ENCODE measurements at regions not wholly inside any gene's neighbourhood (a gene's known extent, or its start where the extent isn't known, plus 50 kb on each side); places are given as distances from the start of the nearest gene placed in this dataset.

DNA sequence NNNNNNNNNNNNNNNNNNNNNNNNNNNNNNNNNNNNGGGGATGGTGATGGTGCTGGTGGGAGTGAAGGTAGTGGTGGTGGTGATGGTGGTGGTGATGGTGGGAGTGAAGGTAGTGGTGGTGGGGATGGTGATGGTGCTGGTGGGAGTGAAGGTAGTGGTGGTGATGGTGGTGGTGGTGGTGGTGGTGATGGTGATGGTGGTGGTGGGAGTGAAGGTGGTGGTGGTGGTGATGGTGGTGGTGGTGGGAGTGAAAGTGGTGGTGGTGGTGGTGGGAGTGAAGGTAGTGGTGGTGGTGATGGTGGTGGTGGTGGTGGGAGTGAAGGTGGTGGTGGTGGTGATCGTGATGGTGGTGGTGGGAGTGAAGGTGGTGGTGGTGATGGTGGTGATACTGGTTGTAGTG is 93.6 kb downstream of the CRYAA start:
- 67 to 88% (median 82%) methylated on average over 1 of the region's 1 CpG for WGBS, 5 donors
- DNase-seq: peak; percentile 68
- TF ChIP-seq POLR2A (IDR thresholded peaks at IDR 0.05) (no peak), POLR2AphosphoS5 (IDR thresholded peaks at IDR 0.05) (no peak)
- TF ChIP-seq, protein P1, sequence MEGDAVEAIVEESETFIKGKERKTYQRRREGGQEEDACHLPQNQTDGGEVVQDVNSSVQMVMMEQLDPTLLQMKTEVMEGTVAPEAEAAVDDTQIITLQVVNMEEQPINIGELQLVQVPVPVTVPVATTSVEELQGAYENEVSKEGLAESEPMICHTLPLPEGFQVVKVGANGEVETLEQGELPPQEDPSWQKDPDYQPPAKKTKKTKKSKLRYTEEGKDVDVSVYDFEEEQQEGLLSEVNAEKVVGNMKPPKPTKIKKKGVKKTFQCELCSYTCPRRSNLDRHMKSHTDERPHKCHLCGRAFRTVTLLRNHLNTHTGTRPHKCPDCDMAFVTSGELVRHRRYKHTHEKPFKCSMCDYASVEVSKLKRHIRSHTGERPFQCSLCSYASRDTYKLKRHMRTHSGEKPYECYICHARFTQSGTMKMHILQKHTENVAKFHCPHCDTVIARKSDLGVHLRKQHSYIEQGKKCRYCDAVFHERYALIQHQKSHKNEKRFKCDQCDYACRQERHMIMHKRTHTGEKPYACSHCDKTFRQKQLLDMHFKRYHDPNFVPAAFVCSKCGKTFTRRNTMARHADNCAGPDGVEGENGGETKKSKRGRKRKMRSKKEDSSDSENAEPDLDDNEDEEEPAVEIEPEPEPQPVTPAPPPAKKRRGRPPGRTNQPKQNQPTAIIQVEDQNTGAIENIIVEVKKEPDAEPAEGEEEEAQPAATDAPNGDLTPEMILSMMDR (IDR thresholded peaks at IDR 0.05 in 8 of 11, conservative IDR thresholded peaks at IDR 0.05 in 3 of 11): no peak
- H3K9me3 ChIP-seq: no peaks in the 10 kb centered on the region
- intact Hi-C loops (cut with DNase I; ENCODE audit: low total_unique reads): no loop called here
- H3K4me3 ChIP-seq: no peak overlapping the region
- H3K4me1 ChIP-seq: no peaks in the 10 kb centered on the region
- no peaks in the 10 kb centered on the region for H3K27me3 ChIP-seq (replicated peaks in 1 of 7)
- no peaks in the 10 kb centered on the region for H3K36me3 ChIP-seq
- H3K27ac ChIP-seq: no peak overlapping the region
